ENCODE measurements at regions not wholly inside any gene's neighbourhood (a gene's known extent, or its start where the extent isn't known, plus 50 kb on each side); places are given as distances from the start of the nearest gene placed in this dataset.

DNA sequence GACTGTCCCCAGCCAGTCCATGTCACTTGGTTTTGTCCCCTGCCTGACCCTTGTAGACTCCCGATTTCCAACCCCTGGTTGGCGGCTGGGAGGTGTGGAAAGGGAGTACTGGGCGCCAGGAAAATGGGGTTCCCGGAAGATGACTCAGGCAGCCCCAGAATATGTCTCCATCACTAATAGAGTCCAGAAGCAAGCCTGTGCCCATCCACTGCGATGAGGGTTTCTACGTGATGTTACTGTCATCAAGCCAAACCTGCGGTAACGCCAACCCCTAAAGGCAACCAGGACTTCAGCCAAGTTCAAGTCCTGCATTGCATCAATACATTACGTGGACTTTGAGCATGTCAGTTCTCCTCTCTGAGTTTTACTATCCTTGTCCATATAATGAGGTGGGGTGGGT is 62.0 kb upstream of the TAF1B start:
- Histone ChIP-seq H3K4me2 (ENCODE audit: low read length) (no peak overlapping the region), H3K27me3 (ENCODE audit: control insufficient read depth, low read length) (no peaks in the 10 kb centered on the region), H4K20me1 (ENCODE audit: control insufficient read depth, insufficient read depth, low read depth, low read length) (no peaks in the 10 kb centered on the region), H3K36me3 (ENCODE audit: control insufficient read depth, low read length) (no peaks in the 10 kb centered on the region), H3K79me2 (ENCODE audit: control insufficient read depth, low read length) (no peaks in the 10 kb centered on the region), H3K4me3 (ENCODE audit: low read length) (no peak overlapping the region), H3K4me1 (ENCODE audit: control insufficient read depth, low read length) (peaks cover 35% of the 10 kb centered on the region), H3K27ac (ENCODE audit: low read depth, low read length) (no peak overlapping the region), H3K9me2 (replicated peaks; ENCODE audit: control insufficient read depth, low read length) (no peaks in the 10 kb centered on the region), H3K9me3 (ENCODE audit: control insufficient read depth, insufficient read depth, low read length) (no peaks in the 10 kb centered on the region), H3F3A (ENCODE audit: control insufficient read depth, insufficient read depth) (peaks cover 4% of the 10 kb centered on the region)
- TF ChIP-seq EZH2phosphoT487 (IDR thresholded peaks at IDR 0.05; ENCODE audit: borderline replicate concordance, low read length): no peak
- TF ChIP-seq, protein P1, sequence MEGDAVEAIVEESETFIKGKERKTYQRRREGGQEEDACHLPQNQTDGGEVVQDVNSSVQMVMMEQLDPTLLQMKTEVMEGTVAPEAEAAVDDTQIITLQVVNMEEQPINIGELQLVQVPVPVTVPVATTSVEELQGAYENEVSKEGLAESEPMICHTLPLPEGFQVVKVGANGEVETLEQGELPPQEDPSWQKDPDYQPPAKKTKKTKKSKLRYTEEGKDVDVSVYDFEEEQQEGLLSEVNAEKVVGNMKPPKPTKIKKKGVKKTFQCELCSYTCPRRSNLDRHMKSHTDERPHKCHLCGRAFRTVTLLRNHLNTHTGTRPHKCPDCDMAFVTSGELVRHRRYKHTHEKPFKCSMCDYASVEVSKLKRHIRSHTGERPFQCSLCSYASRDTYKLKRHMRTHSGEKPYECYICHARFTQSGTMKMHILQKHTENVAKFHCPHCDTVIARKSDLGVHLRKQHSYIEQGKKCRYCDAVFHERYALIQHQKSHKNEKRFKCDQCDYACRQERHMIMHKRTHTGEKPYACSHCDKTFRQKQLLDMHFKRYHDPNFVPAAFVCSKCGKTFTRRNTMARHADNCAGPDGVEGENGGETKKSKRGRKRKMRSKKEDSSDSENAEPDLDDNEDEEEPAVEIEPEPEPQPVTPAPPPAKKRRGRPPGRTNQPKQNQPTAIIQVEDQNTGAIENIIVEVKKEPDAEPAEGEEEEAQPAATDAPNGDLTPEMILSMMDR (IDR thresholded peaks at IDR 0.05; ENCODE audit: low read depth, low read length, poor library complexity, severe bottlenecking): no peak

DNA sequence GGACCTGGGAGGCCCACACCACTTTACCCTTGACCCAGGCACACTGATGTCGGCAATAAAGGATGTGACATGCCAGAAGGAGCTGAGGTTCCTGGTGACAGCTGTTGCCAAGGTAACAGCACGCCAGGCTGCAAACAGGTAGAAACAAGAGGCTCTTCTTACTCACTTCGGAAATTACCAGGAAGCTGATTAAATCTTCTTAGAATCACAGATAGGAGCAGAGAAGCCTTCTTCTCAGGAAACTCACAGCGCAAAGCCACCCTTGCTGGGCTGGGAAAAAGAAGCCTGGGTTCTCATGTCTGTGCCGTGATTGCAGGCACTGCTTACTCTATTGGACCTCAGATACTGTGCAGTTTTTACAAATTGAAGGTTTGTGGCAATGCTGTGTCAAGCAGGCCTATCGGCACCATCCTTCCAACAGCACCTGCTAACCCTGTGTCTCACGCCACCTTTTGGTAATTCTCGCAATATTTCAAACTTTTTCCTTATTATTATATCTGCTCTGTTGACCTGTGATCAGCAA is 61.0 kb upstream of the TAF1B start:
- no peak overlapping the region for H3K27ac ChIP-seq (ENCODE audit: low read depth, low read length)
- TF ChIP-seq, protein P1 (IDR thresholded peaks at IDR 0.05; ENCODE audit: low read depth, low read length, poor library complexity, severe bottlenecking): peak; percentile 24
- TF ChIP-seq EZH2phosphoT487 (IDR thresholded peaks at IDR 0.05; ENCODE audit: borderline replicate concordance, low read length): no peak
- H3F3A ChIP-seq (ENCODE audit: control insufficient read depth, insufficient read depth): peaks cover 4% of the 10 kb centered on the region
- H3K4me1 ChIP-seq (ENCODE audit: control insufficient read depth, low read length): peaks cover 35% of the 10 kb centered on the region
- H3K9me3 ChIP-seq (ENCODE audit: control insufficient read depth, insufficient read depth, low read length): no peaks in the 10 kb centered on the region
- H3K27me3 ChIP-seq (ENCODE audit: control insufficient read depth, low read length): no peaks in the 10 kb centered on the region
- H3K4me3 ChIP-seq (ENCODE audit: low read length): no peak overlapping the region
- H3K4me2 ChIP-seq (ENCODE audit: low read length): peak overlapping the region; percentile 34
- H3K36me3 ChIP-seq (ENCODE audit: control insufficient read depth, low read length): no peaks in the 10 kb centered on the region
- H4K20me1 ChIP-seq (ENCODE audit: control insufficient read depth, insufficient read depth, low read depth, low read length): no peaks in the 10 kb centered on the region
- H3K79me2 ChIP-seq (ENCODE audit: control insufficient read depth, low read length): no peaks in the 10 kb centered on the region
- H3K9me2 ChIP-seq (replicated peaks; ENCODE audit: control insufficient read depth, low read length): no peaks in the 10 kb centered on the region

DNA sequence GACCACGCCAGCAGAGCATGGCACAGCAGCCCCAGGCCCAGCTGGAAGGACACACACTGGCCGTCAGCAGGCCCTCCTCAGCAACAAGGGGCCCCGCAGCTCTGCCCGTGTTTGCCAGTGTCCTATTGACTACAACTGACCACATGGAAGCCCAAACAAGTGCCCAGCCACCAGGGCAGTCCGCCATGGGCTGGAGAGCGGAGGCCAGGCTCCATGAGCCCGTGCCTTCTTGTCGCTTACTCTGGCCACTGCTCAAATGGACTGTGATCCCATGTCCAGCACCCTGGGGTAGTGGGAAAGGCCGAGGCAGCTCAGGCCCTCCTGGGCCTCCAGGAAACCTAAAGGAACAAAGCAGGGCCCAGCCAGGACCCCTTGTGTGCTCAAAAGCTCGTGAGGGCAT is 53.9 kb upstream of the TAF1B start:
- Histone ChIP-seq H3K27me3 (ENCODE audit: control insufficient read depth, low read length) (no peaks in the 10 kb centered on the region), H3K36me3 (ENCODE audit: control insufficient read depth, low read length) (no peaks in the 10 kb centered on the region), H3K4me3 (ENCODE audit: low read length) (no peak overlapping the region), H3K9me3 (ENCODE audit: control insufficient read depth, insufficient read depth, low read length) (no peaks in the 10 kb centered on the region), H3K9me2 (replicated peaks; ENCODE audit: control insufficient read depth, low read length) (no peaks in the 10 kb centered on the region), H3K4me2 (ENCODE audit: low read length) (no peak overlapping the region), H3F3A (ENCODE audit: control insufficient read depth, insufficient read depth) (no peaks in the 10 kb centered on the region), H3K79me2 (ENCODE audit: control insufficient read depth, low read length) (no peaks in the 10 kb centered on the region), H4K20me1 (ENCODE audit: control insufficient read depth, insufficient read depth, low read depth, low read length) (no peaks in the 10 kb centered on the region), H3K27ac (ENCODE audit: low read depth, low read length) (no peak overlapping the region), H3K4me1 (ENCODE audit: control insufficient read depth, low read length) (peaks cover 23% of the 10 kb centered on the region)
- TF ChIP-seq EZH2phosphoT487 (IDR thresholded peaks at IDR 0.05; ENCODE audit: borderline replicate concordance, low read length): no peak
- TF ChIP-seq, protein P1 (IDR thresholded peaks at IDR 0.05; ENCODE audit: low read depth, low read length, poor library complexity, severe bottlenecking): no peak

All from DOHH2 (cell line).